Vagina (tissue), 2 donors: ENCODE measurements at regions not wholly inside any gene's neighbourhood (a gene's known extent, or its start where the extent isn't known, plus 50 kb on each side); places are given as distances from the start of the nearest gene placed in this dataset.

Source experiments
- DNase-seq, 2 donors: peaks; one replicate each; pipeline ENCODE4 v3.0.0-alpha.2; 2017; ENCODE audit errors: extremely low spot score in 2 of 2
- H3K27ac ChIP-seq: fragments of 200-600 bp; sonication (generic); one replicate; pipeline ENCODE4 v1.5.1; 2019
- H3K27me3 ChIP-seq: fragments of 200-600 bp; sonication (generic); one replicate; pipeline ENCODE4 v1.5.1; 2019
- H3K36me3 ChIP-seq, 2 donors: fragments of 200-600 bp; sonication (generic); one replicate each; pipeline ENCODE4 v1.5.1; 2017 to 2019
- H3K4me1 ChIP-seq: fragments of 200-600 bp; sonication (generic); one replicate; pipeline ENCODE4 v1.5.1; 2019
- H3K4me3 ChIP-seq, 2 donors: fragments of 200-600 bp; sonication (generic); 1 replicate in 1 of 2; 2 replicates in 1 of 2; pipeline ENCODE4 v1.5.1; 2016 to 2019
- H3K9me3 ChIP-seq: fragments of 200-600 bp; sonication (generic); one replicate; pipeline ENCODE4 v1.5.1; 2019
- CTCF ChIP-seq, 3 experiments: fragments of 450-650 bp in 2 of 3; fragments of 200-600 bp in 1 of 3; sonication (generic) in 1 of 3; IDR thresholded peaks; one replicate each; pipeline ENCODE4 v1.5.1; 2017 to 2019; ENCODE audit warnings: antibody characterized with exemption in 3 of 3, mild to moderate bottlenecking in 2 of 3, moderate library complexity in 2 of 3
- POLR2A ChIP-seq, 2 donors: fragments of 450-650 bp; IDR thresholded peaks; one replicate each; pipeline ENCODE4 v1.6.1; 2017; ENCODE audit warnings: antibody characterized with exemption in 2 of 2, mild to moderate bottlenecking in 2 of 2, moderate library complexity in 2 of 2
- POLR2AphosphoS5 ChIP-seq, 2 donors: sonication (generic); formaldehyde crosslinking; IDR thresholded peaks; one replicate each; pipeline ENCODE4 v1.9.0; 2017; ENCODE audit warnings: antibody characterized with exemption in 2 of 2, mild to moderate bottlenecking in 2 of 2, low read depth in 1 of 2; ENCODE audit not compliant: insufficient read depth in 1 of 2
- intact Hi-C: fragments of 100-400 bp; cut with DNase I; formaldehyde crosslinking; loops from one replicate; pipeline ENCODE4 v1.15.1; 2023

DNA sequence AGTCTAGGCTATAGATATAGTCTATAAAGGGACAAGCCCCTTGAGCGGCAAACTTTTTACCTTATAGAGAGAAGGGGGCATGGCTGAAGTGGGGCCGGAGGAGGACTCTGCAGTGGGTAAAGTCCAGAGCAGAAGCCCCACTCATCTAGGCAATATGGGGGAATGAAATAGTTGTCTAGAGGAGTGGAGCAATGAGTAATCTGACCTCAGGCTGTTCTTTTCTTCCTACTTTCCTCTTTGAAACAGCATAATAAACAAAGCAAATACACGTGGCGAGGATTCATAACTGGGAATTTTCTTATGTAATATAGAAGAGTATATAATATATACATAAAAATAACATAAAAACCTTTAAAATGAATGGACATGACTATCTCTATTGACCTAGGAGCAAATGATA is 546.4 kb upstream of the ZNF385D start:
- no peak for DNase-seq
- Histone ChIP-seq H3K27ac (no peak overlapping the region), H3K4me1 (no peaks in the 10 kb centered on the region), H3K4me3 (no peak overlapping the region), H3K9me3 (no peaks in the 10 kb centered on the region), H3K36me3 (no peaks in the 10 kb centered on the region), H3K27me3 (no peaks in the 10 kb centered on the region)
- no peak for TF ChIP-seq CTCF (IDR thresholded peaks at IDR 0.05)
- TF ChIP-seq POLR2AphosphoS5 (IDR thresholded peaks at IDR 0.05; ENCODE audit: insufficient read depth in 1 of 2, low read depth in 1 of 2): no peak
- TF ChIP-seq POLR2A (IDR thresholded peaks at IDR 0.05): no peak
- intact Hi-C loops: no loop called here

DNA sequence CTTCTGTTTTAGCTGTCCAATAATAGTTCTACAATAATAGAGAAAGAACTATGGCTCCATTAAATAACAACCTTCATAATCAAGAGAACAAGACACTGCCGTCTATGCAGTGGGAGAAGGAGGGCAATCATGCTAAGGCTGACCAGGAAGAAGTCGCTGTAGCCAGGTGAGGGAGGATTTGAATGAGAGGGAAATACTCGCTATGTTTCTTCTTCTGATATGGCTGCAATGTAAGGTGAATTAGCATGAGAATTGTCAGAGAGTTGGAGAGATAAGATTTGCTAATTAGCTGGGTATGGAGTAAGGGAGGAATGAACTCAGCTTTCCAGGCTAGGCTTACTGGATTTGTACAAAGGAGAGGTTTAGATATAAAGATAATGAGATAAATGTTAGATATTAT is 555.4 kb upstream of the ZNF385D start:
- no peaks in the 10 kb centered on the region for H3K9me3 ChIP-seq
- DNase-seq: no peak
- TF ChIP-seq CTCF (IDR thresholded peaks at IDR 0.05) (no peak), POLR2A (IDR thresholded peaks at IDR 0.05) (no peak), POLR2AphosphoS5 (IDR thresholded peaks at IDR 0.05; ENCODE audit: insufficient read depth in 1 of 2, low read depth in 1 of 2) (no peak)
- intact Hi-C loops: no loop called here
- H3K4me3 ChIP-seq: no peak overlapping the region
- no peaks in the 10 kb centered on the region for H3K36me3 ChIP-seq
- H3K27me3 ChIP-seq: no peaks in the 10 kb centered on the region
- H3K27ac ChIP-seq: no peak overlapping the region
- no peaks in the 10 kb centered on the region for H3K4me1 ChIP-seq

GRCh38 chr3:22308871-22309270 is 557.9 kb upstream of the ZNF385D start:
- Histone ChIP-seq H3K9me3 (no peaks in the 10 kb centered on the region), H3K27ac (no peak overlapping the region), H3K4me3 (no peak overlapping the region), H3K4me1 (no peaks in the 10 kb centered on the region), H3K36me3 (no peaks in the 10 kb centered on the region), H3K27me3 (no peaks in the 10 kb centered on the region)
- no peak for DNase-seq
- TF ChIP-seq POLR2AphosphoS5 (IDR thresholded peaks at IDR 0.05; ENCODE audit: insufficient read depth in 1 of 2, low read depth in 1 of 2) (no peak), POLR2A (IDR thresholded peaks at IDR 0.05) (no peak), CTCF (IDR thresholded peaks at IDR 0.05) (no peak)
- intact Hi-C loops: no loop called here

DNA sequence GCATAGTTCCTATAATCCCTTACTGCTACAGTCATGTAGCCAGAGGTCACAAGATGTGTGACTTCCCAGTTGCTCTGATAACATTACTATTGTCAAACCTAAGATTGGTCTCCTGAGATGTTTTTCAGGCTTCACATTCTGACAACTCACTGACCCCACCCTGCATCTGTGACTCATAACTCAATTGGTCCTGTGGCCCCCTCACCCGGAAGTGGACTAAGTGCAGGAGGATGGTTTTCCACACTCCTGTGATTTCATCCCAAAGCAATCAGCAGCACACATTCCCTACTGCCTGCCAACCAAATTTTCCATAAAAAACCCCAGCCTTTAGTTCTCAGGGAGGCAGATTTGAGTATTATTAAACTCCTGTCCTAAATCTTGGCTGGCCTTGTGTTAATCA is 564.9 kb upstream of the ZNF385D start:
- intact Hi-C loops: no loop called here
- TF ChIP-seq POLR2A (IDR thresholded peaks at IDR 0.05): no peak
- no peak for TF ChIP-seq CTCF (IDR thresholded peaks at IDR 0.05)
- no peak for TF ChIP-seq POLR2AphosphoS5 (IDR thresholded peaks at IDR 0.05; ENCODE audit: insufficient read depth in 1 of 2, low read depth in 1 of 2)
- DNase-seq: no peak
- Histone ChIP-seq H3K27me3 (no peaks in the 10 kb centered on the region), H3K27ac (no peak overlapping the region), H3K4me1 (no peaks in the 10 kb centered on the region), H3K9me3 (no peaks in the 10 kb centered on the region), H3K36me3 (no peaks in the 10 kb centered on the region), H3K4me3 (no peak overlapping the region)

GRCh38 chr3:22318325-22318724 is 567.3 kb upstream of the ZNF385D start:
- no peaks in the 10 kb centered on the region for H3K4me1 ChIP-seq
- DNase-seq: no peak
- no peak overlapping the region for H3K27ac ChIP-seq
- intact Hi-C loops: no loop called here
- no peaks in the 10 kb centered on the region for H3K9me3 ChIP-seq
- TF ChIP-seq POLR2AphosphoS5 (IDR thresholded peaks at IDR 0.05; ENCODE audit: insufficient read depth in 1 of 2, low read depth in 1 of 2): no peak
- TF ChIP-seq CTCF (IDR thresholded peaks at IDR 0.05): no peak
- TF ChIP-seq POLR2A (IDR thresholded peaks at IDR 0.05): no peak
- no peak overlapping the region for H3K4me3 ChIP-seq
- H3K36me3 ChIP-seq: no peaks in the 10 kb centered on the region
- H3K27me3 ChIP-seq: no peaks in the 10 kb centered on the region
